GM12878 (cell line): ENCODE measurements at regions not wholly inside any gene's neighbourhood (a gene's known extent, or its start where the extent isn't known, plus 50 kb on each side); places are given as distances from the start of the nearest gene placed in this dataset.

Experiments used
- ATAC-seq: fragments of 200-7000 bp; cut with Tn5 transposase; 3 replicates; pipeline ENCODE4 v1.9.1; 2020; ENCODE audit warnings: mild to moderate bottlenecking, moderate library complexity
- BruUV-seq: library from RNA; stranded (reverse); fragments of 400-500 nt; replicated peaks from 2 replicates; lab custom pipeline; 2021; lab: Mats Ljungman, UMichigan
- CTCF ChIA-PET: fragments of 300-600 bp; sonication (Branson Sonifier 250); formaldehyde crosslinking; extraction: SDS; loops from one replicate; lab custom pipeline; 2021; ENCODE audit warnings: inconsistent platforms; lab: Yijun Ruan, JAX
- POLR2A ChIA-PET: fragments of 350-600 bp; formaldehyde crosslinking; extraction: SDS; loops from one replicate; lab custom pipeline; 2021; ENCODE audit warnings: inconsistent platforms; lab: Charles Lee
- RAD21 ChIA-PET: fragments of 300-600 bp; sonication (Branson Sonifier 250); formaldehyde crosslinking; loops from one replicate; lab custom pipeline; 2023; ENCODE audit warnings: antibody characterized with exemption; ENCODE audit not compliant: unreplicated experiment; lab: Charles Lee
- SMC1A ChIA-PET: fragments of 300-600 bp; sonication (Branson Sonifier 250); formaldehyde crosslinking; loops from one replicate; lab custom pipeline; 2023; ENCODE audit not compliant: unreplicated experiment, uncharacterized antibody; lab: Charles Lee
- DNase-seq: peaks from one replicate; pipeline ENCODE4 v3.0.0-alpha.2; 2011; ENCODE audit warnings: low read depth, low spot score
- FAIRE-seq: peaks from 3 replicates; lab custom pipeline; 2011; peaks lifted over from hg19 to GRCh38; lab: Jason Lieb, UNC
- H2AFZ ChIP-seq: 2 replicates; pipeline ENCODE4 v1.6.0; 2011; ENCODE audit warnings: low read depth, low read length, control low read depth; ENCODE audit not compliant: control insufficient read depth
- H3K27ac ChIP-seq: 2 replicates; pipeline ENCODE4 v1.5.1; 2011; ENCODE audit warnings: control low read depth; ENCODE audit not compliant: control insufficient read depth, insufficient read depth
- H3K27me3 ChIP-seq, 2 experiments: replicated peaks in 1 of 2; 2 replicates each; pipeline versions ENCODE4 v1.6.0 to v1.6.1; 2011; ENCODE audit warnings: low read length in 1 of 2; ENCODE audit not compliant: control insufficient read depth in 2 of 2, insufficient read depth in 2 of 2
- H3K36me3 ChIP-seq, 2 experiments: 2 replicates each; pipeline ENCODE4 v1.5.1; 2011; ENCODE audit warnings: low read length in 1 of 2; ENCODE audit not compliant: control insufficient read depth in 2 of 2, insufficient read depth in 2 of 2
- H3K4me1 ChIP-seq: 2 replicates; pipeline ENCODE4 v1.6.1; 2011; ENCODE audit warnings: mild to moderate bottlenecking, low read length, moderate library complexity, mixed read lengths; ENCODE audit not compliant: control insufficient read depth, insufficient read depth
- H3K4me2 ChIP-seq: 2 replicates; pipeline ENCODE4 v1.6.0; 2011; ENCODE audit warnings: control low read depth; ENCODE audit not compliant: control insufficient read depth, insufficient read depth
- H3K4me3 ChIP-seq: fragments of 200-600 bp; sonication (generic); 2 replicates; pipeline ENCODE4 v1.5.1; 2016
- H3K79me2 ChIP-seq: 2 replicates; pipeline ENCODE4 v1.6.0; 2011; ENCODE audit warnings: low read length; ENCODE audit not compliant: control insufficient read depth, insufficient read depth
- H3K9ac ChIP-seq: 2 replicates; pipeline ENCODE4 v1.8.0; 2011; ENCODE audit warnings: low read length, control low read depth, mixed read lengths; ENCODE audit not compliant: control insufficient read depth, insufficient read depth
- H3K9me3 ChIP-seq: replicated peaks from 3 replicates; pipeline ENCODE4 v1.5.1; 2011; ENCODE audit warnings: mild to moderate bottlenecking, low read length; ENCODE audit not compliant: control insufficient read depth, insufficient read depth
- H4K20me1 ChIP-seq: 2 replicates; pipeline ENCODE4 v1.6.0; 2011; ENCODE audit not compliant: control insufficient read depth, insufficient read depth
- CBFB ChIP-seq: IDR thresholded peaks from 2 replicates; pipeline ENCODE4 v1.6.1; 2016; ENCODE audit warnings: antibody characterized with exemption, low read depth
- LARP7 ChIP-seq: fragments of 450-650 bp; IDR thresholded peaks from 2 replicates; pipeline ENCODE4 v1.6.1; 2017; ENCODE audit warnings: mild to moderate bottlenecking
- MEF2A ChIP-seq: IDR thresholded peaks from 2 replicates; pipeline ENCODE4 v1.6.1; 2011; ENCODE audit warnings: low read depth, mild to moderate bottlenecking, low read length, moderate library complexity; ENCODE audit not compliant: insufficient read depth
- MTA2 ChIP-seq: fragments of 450-650 bp; IDR thresholded peaks from 2 replicates; pipeline ENCODE4 v1.6.1; 2016; ENCODE audit warnings: low read depth, mild to moderate bottlenecking, moderate library complexity
- RCOR1 ChIP-seq: conservative IDR thresholded peaks from 2 replicates; pipeline ENCODE4 v1.6.1; 2012; ENCODE audit warnings: low read depth, low read length, improper control_type of control experiment
- TAF1 ChIP-seq: IDR thresholded peaks from 2 replicates; pipeline ENCODE4 v1.6.1; 2011; ENCODE audit warnings: mild to moderate bottlenecking, low read depth, low read length, borderline replicate concordance
- YY1 ChIP-seq: IDR thresholded peaks from 2 replicates; pipeline ENCODE4 v1.6.1; 2011; ENCODE audit warnings: low read depth, mild to moderate bottlenecking, low read length
- ZBTB11 ChIP-seq: fragments of 450-650 bp; formaldehyde crosslinking; IDR thresholded peaks from 2 replicates; pipeline ENCODE4 v1.5.0; 2022; ENCODE audit warnings: mild to moderate bottlenecking, missing genetic modification characterization
- ZZZ3 ChIP-seq: IDR thresholded peaks from 2 replicates; pipeline ENCODE4 v1.6.1; 2011; ENCODE audit warnings: low read depth; ENCODE audit not compliant: control insufficient read depth, insufficient read length
- WGBS: methylation state at CpG from one replicate; pipeline ENCODE4 v1.1.6; 2016; ENCODE audit warnings: low lambda C conversion rate; ENCODE audit not compliant: insufficient replicate concordance, insufficient coverage; ENCODE audit errors: missing lambda C conversion rate; 5-methylcytosine and 5-hydroxymethylcytosine counted together
- in situ Hi-C: fragments of 300-500 bp; cut with MboI; formaldehyde crosslinking; loops from 9 replicates; pipeline ENCODE4 v1.14.3; 2018; ENCODE audit warnings: mixed read lengths
- intact Hi-C: fragments of 100-400 bp; cut with micrococcal nuclease; formaldehyde crosslinking; loops from one replicate; pipeline ENCODE4 v1.14.2; 2022; ENCODE audit not compliant: unreplicated experiment
- TF ChIP-seq, protein P1 (sequence below): IDR thresholded peaks from 2 replicates; pipeline ENCODE4 v1.6.1; 2012; ENCODE audit warnings: low read depth, low read length, improper control_type of control experiment
- TF ChIP-seq, protein P2 (sequence below): IDR thresholded peaks from 2 replicates; pipeline ENCODE4 v1.6.1; 2012; ENCODE audit warnings: mild to moderate bottlenecking, low read depth, low read length

GRCh38 chrY:15688531-15688930, 1164.2 kb downstream of the NLGN4Y start:
- Histone ChIP-seq H3K4me3 (no peak overlapping the region), H3K36me3 (no peaks in the 10 kb centered on the region), H4K20me1 (no peaks in the 10 kb centered on the region), H3K27ac (no peak overlapping the region), H3K27me3 (no peaks in the 10 kb centered on the region), H3K9me3 (no peaks in the 10 kb centered on the region), H3K4me1 (no peaks in the 10 kb centered on the region), H3K9ac (no peak overlapping the region), H3K79me2 (no peaks in the 10 kb centered on the region), H3K4me2 (no peak overlapping the region), H2AFZ (no peak overlapping the region)
- CTCF ChIA-PET, result no interaction called here
- ATAC-seq (no peak), DNase-seq (no peak), FAIRE-seq (no peak)
- intact Hi-C loops (no loop called here), in situ Hi-C loops (no loop called here)
- RAD21 ChIA-PET, result no interaction called here
- no peak for TF ChIP-seq ZZZ3
- TF ChIP-seq MTA2, result no peak
- POLR2A ChIA-PET, result no interaction called here
- WGBS, result no CpG with 5 or more reads among the region's 1 CpG
- SMC1A ChIA-PET, result no interaction called here
- no TSS peak for BruUV-seq

- no peaks in the 10 kb centered on the region for H4K20me1 ChIP-seq
- DNase-seq (no peak), FAIRE-seq (no peak), ATAC-seq (no peak)
- intact Hi-C loops, result no loop called here
- no peaks in the 10 kb centered on the region for H3K36me3 ChIP-seq
- no CpG with 5 or more reads among the region's 1 CpG for WGBS
- no TSS peak for BruUV-seq
- RAD21 ChIA-PET, result no interaction called here
- in situ Hi-C loops, result no loop called here
- CTCF ChIA-PET, result no interaction called here
- H3K27ac ChIP-seq, result no peak overlapping the region
- SMC1A ChIA-PET, result no interaction called here
- H3K27me3 ChIP-seq, result no peaks in the 10 kb centered on the region
- no peak overlapping the region for H3K4me3 ChIP-seq
- H3K9ac ChIP-seq, result no peak overlapping the region
- H3K9me3 ChIP-seq, result no peaks in the 10 kb centered on the region
- POLR2A ChIA-PET, result no interaction called here
- no peaks in the 10 kb centered on the region for H3K4me1 ChIP-seq
- no peak overlapping the region for H2AFZ ChIP-seq
- no peak overlapping the region for H3K4me2 ChIP-seq
- no peaks in the 10 kb centered on the region for H3K79me2 ChIP-seq
- TF ChIP-seq CBFB, result no peak
- TF ChIP-seq, protein P1, sequence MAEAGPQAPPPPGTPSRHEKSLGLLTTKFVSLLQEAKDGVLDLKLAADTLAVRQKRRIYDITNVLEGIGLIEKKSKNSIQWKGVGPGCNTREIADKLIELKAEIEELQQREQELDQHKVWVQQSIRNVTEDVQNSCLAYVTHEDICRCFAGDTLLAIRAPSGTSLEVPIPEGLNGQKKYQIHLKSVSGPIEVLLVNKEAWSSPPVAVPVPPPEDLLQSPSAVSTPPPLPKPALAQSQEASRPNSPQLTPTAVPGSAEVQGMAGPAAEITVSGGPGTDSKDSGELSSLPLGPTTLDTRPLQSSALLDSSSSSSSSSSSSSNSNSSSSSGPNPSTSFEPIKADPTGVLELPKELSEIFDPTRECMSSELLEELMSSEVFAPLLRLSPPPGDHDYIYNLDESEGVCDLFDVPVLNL, result no peak
- no peak for TF ChIP-seq RCOR1
- no peak for TF ChIP-seq ZBTB11
- TF ChIP-seq, protein P2, sequence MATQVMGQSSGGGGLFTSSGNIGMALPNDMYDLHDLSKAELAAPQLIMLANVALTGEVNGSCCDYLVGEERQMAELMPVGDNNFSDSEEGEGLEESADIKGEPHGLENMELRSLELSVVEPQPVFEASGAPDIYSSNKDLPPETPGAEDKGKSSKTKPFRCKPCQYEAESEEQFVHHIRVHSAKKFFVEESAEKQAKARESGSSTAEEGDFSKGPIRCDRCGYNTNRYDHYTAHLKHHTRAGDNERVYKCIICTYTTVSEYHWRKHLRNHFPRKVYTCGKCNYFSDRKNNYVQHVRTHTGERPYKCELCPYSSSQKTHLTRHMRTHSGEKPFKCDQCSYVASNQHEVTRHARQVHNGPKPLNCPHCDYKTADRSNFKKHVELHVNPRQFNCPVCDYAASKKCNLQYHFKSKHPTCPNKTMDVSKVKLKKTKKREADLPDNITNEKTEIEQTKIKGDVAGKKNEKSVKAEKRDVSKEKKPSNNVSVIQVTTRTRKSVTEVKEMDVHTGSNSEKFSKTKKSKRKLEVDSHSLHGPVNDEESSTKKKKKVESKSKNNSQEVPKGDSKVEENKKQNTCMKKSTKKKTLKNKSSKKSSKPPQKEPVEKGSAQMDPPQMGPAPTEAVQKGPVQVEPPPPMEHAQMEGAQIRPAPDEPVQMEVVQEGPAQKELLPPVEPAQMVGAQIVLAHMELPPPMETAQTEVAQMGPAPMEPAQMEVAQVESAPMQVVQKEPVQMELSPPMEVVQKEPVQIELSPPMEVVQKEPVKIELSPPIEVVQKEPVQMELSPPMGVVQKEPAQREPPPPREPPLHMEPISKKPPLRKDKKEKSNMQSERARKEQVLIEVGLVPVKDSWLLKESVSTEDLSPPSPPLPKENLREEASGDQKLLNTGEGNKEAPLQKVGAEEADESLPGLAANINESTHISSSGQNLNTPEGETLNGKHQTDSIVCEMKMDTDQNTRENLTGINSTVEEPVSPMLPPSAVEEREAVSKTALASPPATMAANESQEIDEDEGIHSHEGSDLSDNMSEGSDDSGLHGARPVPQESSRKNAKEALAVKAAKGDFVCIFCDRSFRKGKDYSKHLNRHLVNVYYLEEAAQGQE, result no peak
- TF ChIP-seq LARP7, result no peak
- no peak for TF ChIP-seq TAF1
- TF ChIP-seq MEF2A, result no peak
- TF ChIP-seq YY1, result no peak
Measured at GRCh38 chrY:15689994-15690393, 1165.7 kb downstream of the NLGN4Y start.
